PC-9 (cell line): ENCODE measurements at regions not wholly inside any gene's neighbourhood (a gene's known extent, or its start where the extent isn't known, plus 50 kb on each side); places are given as distances from the start of the nearest gene placed in this dataset.

ENCODE experiments used
- CTCF ChIP-seq: fragments of 200-600 bp; sonication (generic); conservative IDR thresholded peaks from 2 replicates; pipeline ENCODE4 v1.6.1; 2017; ENCODE audit warnings: mixed run types, antibody characterized with exemption, mild to moderate bottlenecking, moderate library complexity
- EZH2 ChIP-seq: fragments of 200-600 bp; sonication (generic); IDR thresholded peaks from 2 replicates; pipeline ENCODE4 v1.8.0; 2017; ENCODE audit warnings: antibody characterized with exemption, low read depth

GRCh38 chr7:85475476-85475875, 288.6 kb upstream of the SEMA3D start:
- no peak for TF ChIP-seq CTCF
- TF ChIP-seq EZH2 = no peak
